Hepatic stellate cell (primary cell): ENCODE measurements at regions not wholly inside any gene's neighbourhood (a gene's known extent, or its start where the extent isn't known, plus 50 kb on each side); places are given as distances from the start of the nearest gene placed in this dataset.
"Not testable (repeated sequence)": the region's sequence is repeated elsewhere in the genome, so short reads cannot be mapped to it uniquely, and the experiment has no call there.

Experiments
- DNase-seq: peaks from one replicate; pipeline ENCODE4 v3.0.0; 2011; ENCODE audit warnings: low spot score

GRCh38 chr11:112514011-112514740 lies 253.5 kb upstream of the PLET1 start:
- DNase-seq, result no peak

GRCh38 chr11:112516261-112516660 lies 255.6 kb upstream of the PLET1 start:
- DNase-seq, result no peak

- DNase-seq, result no peak
Measured at GRCh38 chr11:112516755-112517154, 256.1 kb upstream of the PLET1 start.

GRCh38 chr11:112518371-112518770 lies 257.7 kb upstream of the PLET1 start:
- no peak for DNase-seq

GRCh38 chr11:112519751-112520150 lies 259.1 kb upstream of the PLET1 start:
- no peak for DNase-seq

- DNase-seq, result no peak
Measured at GRCh38 chr11:112520354-112520753, 259.7 kb upstream of the PLET1 start.

- DNase-seq, result no peak
Measured at GRCh38 chr11:112522536-112522935, 261.9 kb upstream of the PLET1 start.

- no peak for DNase-seq
Measured at GRCh38 chr11:112523031-112523430, 262.4 kb upstream of the PLET1 start.

GRCh38 chr11:112523477-112523876 lies 262.8 kb upstream of the PLET1 start:
- DNase-seq, result no peak

- no peak for DNase-seq
Measured at GRCh38 chr11:112523951-112524350, 263.3 kb upstream of the PLET1 start.

GRCh38 chr11:112524798-112525197 lies 264.1 kb upstream of the PLET1 start:
- DNase-seq, result no peak

GRCh38 chr11:112525270-112525669 lies 264.6 kb upstream of the PLET1 start:
- DNase-seq, result no peak

- no peak for DNase-seq
Measured at GRCh38 chr11:112525844-112526590, 265.4 kb upstream of the PLET1 start.

- DNase-seq, result no peak
Measured at GRCh38 chr11:112526699-112527416, 266.2 kb upstream of the PLET1 start.

- DNase-seq, result no peak
Measured at GRCh38 chr11:112529071-112529470, 268.4 kb upstream of the PLET1 start.

GRCh38 chr11:112532506-112532905 lies 271.8 kb upstream of the PLET1 start:
- DNase-seq, result no peak

GRCh38 chr11:112533682-112534081 lies 273.0 kb upstream of the PLET1 start:
- DNase-seq, result no peak

GRCh38 chr11:112534208-112534607 lies 273.5 kb upstream of the PLET1 start:
- no peak for DNase-seq

GRCh38 chr11:112537026-112537425 lies 276.4 kb upstream of the PLET1 start:
- no peak for DNase-seq

GRCh38 chr11:112537846-112538330 lies 277.2 kb upstream of the PLET1 start:
- DNase-seq, result no peak

- no peak for DNase-seq
Measured at GRCh38 chr11:112538534-112539280, 278.0 kb upstream of the PLET1 start.

- not testable (repeated sequence) for DNase-seq
Measured at GRCh38 chr11:112539281-112539555, 278.6 kb upstream of the PLET1 start.
